ENCODE measurements at regions not wholly inside any gene's neighbourhood (a gene's known extent, or its start where the extent isn't known, plus 50 kb on each side); places are given as distances from the start of the nearest gene placed in this dataset.
"Not testable (repeated sequence)": the region's sequence is repeated elsewhere in the genome, so short reads cannot be mapped to it uniquely, and the experiment has no call there.

DNA sequence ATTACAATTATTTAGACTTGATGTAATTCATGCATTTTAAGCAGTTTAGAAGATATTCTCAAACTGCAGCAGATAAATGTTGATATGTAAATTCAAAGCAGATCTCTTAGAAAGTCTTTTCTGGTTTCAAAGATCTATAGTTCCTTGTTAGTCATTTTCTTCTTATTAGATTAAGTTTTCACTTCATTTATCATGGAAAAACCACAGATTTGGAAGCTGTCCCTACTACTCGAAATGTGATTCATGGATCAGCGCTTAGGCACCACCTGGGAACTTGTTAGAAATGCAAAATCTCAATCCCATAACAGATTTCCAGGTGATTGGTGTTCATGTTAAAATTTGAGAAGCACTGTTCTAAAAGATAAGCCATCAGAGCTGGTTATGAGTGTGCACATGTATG is 92.8 kb upstream of the CDH2 start:
- H3K27me3 ChIP-seq (ENCODE audit: control insufficient read depth in 2 of 2, insufficient read depth in 2 of 2, low read length in 2 of 2) = no peaks in the 10 kb centered on the region
- no peaks in the 10 kb centered on the region for H3K4me1 ChIP-seq (ENCODE audit: control insufficient read depth in 2 of 2, insufficient read depth in 2 of 2, low read length in 2 of 2)
- no peaks in the 10 kb centered on the region for H3K36me3 ChIP-seq (ENCODE audit: control insufficient read depth in 2 of 3, insufficient read depth in 3 of 3, low read length in 3 of 3)
- ChIA-PET CTCF (no interaction called here), POLR2A (no interaction called here)
- no peak overlapping the region for H3K4me3 ChIP-seq (ENCODE audit: low read length)
- H3K4me1 Mint-ChIP-seq = no peaks in the 10 kb centered on the region
- H3K27ac Mint-ChIP-seq = no peak overlapping the region
- no peaks in the 10 kb centered on the region for H3K27me3 Mint-ChIP-seq
- DNase-seq (no peak), ATAC-seq (no peak)
- intact Hi-C loops (cut with micrococcal nuclease) = no loop called here
- no peaks in the 10 kb centered on the region for H3K36me3 Mint-ChIP-seq
- no peaks in the 10 kb centered on the region for H3K9me3 ChIP-seq (ENCODE audit: control insufficient read depth in 2 of 3, low read length in 3 of 3)
- peaks cover 0 to 23% (median 4%) of the 10 kb centered on the region in 11 donors for H3K9me3 Mint-ChIP-seq
- no peak overlapping the region for H3K4me3 Mint-ChIP-seq
- no peak overlapping the region for H3K27ac ChIP-seq (ENCODE audit: low read depth, low read length)

DNA sequence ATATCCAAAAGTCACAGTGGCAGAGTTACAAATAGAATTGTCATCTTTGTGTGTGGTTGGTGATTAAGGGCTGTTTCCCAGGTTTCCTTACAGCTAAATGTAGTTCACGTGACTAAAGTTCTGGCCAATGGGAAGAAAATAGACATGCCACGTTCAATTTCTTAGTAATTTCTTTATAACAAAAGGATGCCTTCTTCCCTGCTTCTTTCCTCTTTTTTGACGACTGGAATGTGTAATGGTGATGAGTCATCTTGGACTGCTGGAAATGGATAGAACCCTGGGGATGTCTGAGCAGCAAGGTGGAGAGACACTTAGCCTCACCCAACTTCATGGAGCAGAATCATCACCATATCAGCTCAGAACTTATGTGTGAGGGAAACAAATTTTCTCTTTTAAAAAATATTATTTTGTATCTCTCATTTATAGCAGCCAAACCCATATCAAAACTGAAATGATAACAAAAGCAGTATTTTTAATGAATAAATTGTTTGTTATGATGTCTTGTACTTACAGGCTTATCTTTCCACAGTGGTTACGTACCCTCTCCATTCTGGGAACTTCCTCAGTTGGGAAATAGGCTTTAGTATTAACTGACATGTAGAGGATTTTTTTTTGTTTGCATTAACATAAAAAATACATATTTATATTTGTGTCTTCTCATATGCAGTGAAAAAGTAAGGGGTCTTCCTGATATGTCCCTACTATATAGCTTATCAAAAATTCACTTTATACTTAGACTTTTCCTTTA is 91.1 kb upstream of the CDH2 start:
- no peaks in the 10 kb centered on the region for H3K36me3 Mint-ChIP-seq
- ATAC-seq (no peak), DNase-seq (no peak)
- ChIA-PET POLR2A (no interaction called here), CTCF (no interaction called here)
- H3K4me1 Mint-ChIP-seq = no peaks in the 10 kb centered on the region
- H3K4me3 Mint-ChIP-seq = no peak overlapping the region
- no peak overlapping the region for H3K27ac ChIP-seq (ENCODE audit: low read depth, low read length)
- no peak overlapping the region for H3K27ac Mint-ChIP-seq
- no peaks in the 10 kb centered on the region for H3K9me3 ChIP-seq (ENCODE audit: control insufficient read depth in 2 of 3, low read length in 3 of 3)
- H3K36me3 ChIP-seq (ENCODE audit: control insufficient read depth in 2 of 3, insufficient read depth in 3 of 3, low read length in 3 of 3) = no peaks in the 10 kb centered on the region
- no peaks in the 10 kb centered on the region for H3K27me3 ChIP-seq (ENCODE audit: control insufficient read depth in 2 of 2, insufficient read depth in 2 of 2, low read length in 2 of 2)
- H3K27me3 Mint-ChIP-seq = no peaks in the 10 kb centered on the region
- no peak overlapping the region for H3K4me3 ChIP-seq (ENCODE audit: low read length)
- intact Hi-C loops (cut with micrococcal nuclease) = no loop called here
- peaks cover 0 to 17% (median 4%) of the 10 kb centered on the region in 11 donors for H3K9me3 Mint-ChIP-seq
- no peaks in the 10 kb centered on the region for H3K4me1 ChIP-seq (ENCODE audit: control insufficient read depth in 2 of 2, insufficient read depth in 2 of 2, low read length in 2 of 2)

GRCh38 chr18:28267276-28267675 is 90.3 kb upstream of the CDH2 start:
- ATAC-seq (no peak), DNase-seq (no peak)
- H3K27ac Mint-ChIP-seq = no peak overlapping the region
- Histone ChIP-seq H3K4me3 (ENCODE audit: low read length) (no peak overlapping the region), H3K9me3 (ENCODE audit: control insufficient read depth in 2 of 3, low read length in 3 of 3) (no peaks in the 10 kb centered on the region), H3K36me3 (ENCODE audit: control insufficient read depth in 2 of 3, insufficient read depth in 3 of 3, low read length in 3 of 3) (no peaks in the 10 kb centered on the region), H3K4me1 (ENCODE audit: control insufficient read depth in 2 of 2, insufficient read depth in 2 of 2, low read length in 2 of 2) (no peaks in the 10 kb centered on the region), H3K27ac (ENCODE audit: low read depth, low read length) (no peak overlapping the region), H3K27me3 (ENCODE audit: control insufficient read depth in 2 of 2, insufficient read depth in 2 of 2, low read length in 2 of 2) (no peaks in the 10 kb centered on the region)
- CTCF ChIA-PET = no interaction called here
- H3K36me3 Mint-ChIP-seq = no peaks in the 10 kb centered on the region
- H3K9me3 Mint-ChIP-seq = peaks cover 0 to 17% (median 4%) of the 10 kb centered on the region in 11 donors
- no peaks in the 10 kb centered on the region for H3K27me3 Mint-ChIP-seq
- no peak overlapping the region for H3K4me3 Mint-ChIP-seq
- H3K4me1 Mint-ChIP-seq = no peaks in the 10 kb centered on the region
- intact Hi-C loops (cut with micrococcal nuclease) = no loop called here
- POLR2A ChIA-PET = no interaction called here

- no peak overlapping the region for H3K27ac ChIP-seq (ENCODE audit: low read depth, low read length)
- Mint-ChIP-seq H3K36me3 (no peaks in the 10 kb centered on the region), H3K4me3 (no peak overlapping the region), H3K27me3 (no peaks in the 10 kb centered on the region), H3K9me3 (peaks cover 0 to 10% (median 2%) of the 10 kb centered on the region in 11 donors), H3K4me1 (no peaks in the 10 kb centered on the region), H3K27ac (no peak overlapping the region)
- H3K36me3 ChIP-seq (ENCODE audit: control insufficient read depth in 2 of 3, insufficient read depth in 3 of 3, low read length in 3 of 3) = no peaks in the 10 kb centered on the region
- H3K4me3 ChIP-seq (ENCODE audit: low read length) = no peak overlapping the region
- ChIA-PET POLR2A (no interaction called here), CTCF (no interaction called here)
- no peaks in the 10 kb centered on the region for H3K9me3 ChIP-seq (ENCODE audit: control insufficient read depth in 2 of 3, low read length in 3 of 3)
- H3K27me3 ChIP-seq (ENCODE audit: control insufficient read depth in 2 of 2, insufficient read depth in 2 of 2, low read length in 2 of 2) = no peaks in the 10 kb centered on the region
- no peaks in the 10 kb centered on the region for H3K4me1 ChIP-seq (ENCODE audit: control insufficient read depth in 2 of 2, insufficient read depth in 2 of 2, low read length in 2 of 2)
- intact Hi-C loops (cut with micrococcal nuclease) = no loop called here
- ATAC-seq = no peak
- no peak for DNase-seq
Observed at GRCh38 chr18:28256166-28256565, 79.2 kb upstream of the CDH2 start.

GRCh38 chr18:28248653-28249052 is 71.7 kb upstream of the CDH2 start:
- Histone ChIP-seq H3K4me3 (ENCODE audit: low read length) (no peak overlapping the region), H3K9me3 (ENCODE audit: control insufficient read depth in 2 of 3, low read length in 3 of 3) (no peaks in the 10 kb centered on the region), H3K36me3 (ENCODE audit: control insufficient read depth in 2 of 3, insufficient read depth in 3 of 3, low read length in 3 of 3) (no peaks in the 10 kb centered on the region), H3K27ac (ENCODE audit: low read depth, low read length) (no peak overlapping the region), H3K4me1 (ENCODE audit: control insufficient read depth in 2 of 2, insufficient read depth in 2 of 2, low read length in 2 of 2) (no peaks in the 10 kb centered on the region), H3K27me3 (ENCODE audit: control insufficient read depth in 2 of 2, insufficient read depth in 2 of 2, low read length in 2 of 2) (no peaks in the 10 kb centered on the region)
- POLR2A ChIA-PET = no interaction called here
- no peak overlapping the region for H3K27ac Mint-ChIP-seq
- ATAC-seq (no peak), DNase-seq (no peak)
- no peaks in the 10 kb centered on the region for H3K27me3 Mint-ChIP-seq
- peaks cover 0 to 4% (median 0%) of the 10 kb centered on the region in 5 donors for H3K36me3 Mint-ChIP-seq
- no peak overlapping the region for H3K4me3 Mint-ChIP-seq
- intact Hi-C loops (cut with micrococcal nuclease) = no loop called here
- no peaks in the 10 kb centered on the region for H3K4me1 Mint-ChIP-seq
- CTCF ChIA-PET = no interaction called here
- H3K9me3 Mint-ChIP-seq = peaks cover 0 to 10% (median 3%) of the 10 kb centered on the region in 11 donors

DNA sequence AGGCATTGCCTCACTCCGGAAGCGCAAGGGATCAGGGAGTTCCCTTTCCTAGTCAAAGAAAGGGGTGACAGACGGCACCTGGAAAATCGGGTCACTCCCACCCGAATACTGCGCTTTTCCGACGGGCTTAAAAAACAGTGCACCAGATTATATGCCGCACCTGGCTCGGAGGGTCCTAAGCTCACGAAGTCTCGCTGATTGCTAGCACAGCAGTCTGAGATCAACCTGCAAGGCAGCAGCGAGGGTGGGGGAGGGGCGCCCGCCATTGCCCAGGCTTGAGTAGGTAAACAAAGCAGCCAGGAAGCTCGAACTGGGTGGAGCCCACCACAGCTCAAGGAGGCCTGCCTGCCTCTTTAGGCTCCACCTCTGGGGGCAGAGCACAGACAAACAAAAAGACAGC is 63.7 kb upstream of the CDH2 start:
- CTCF ChIA-PET; H3K4me1 Mint-ChIP-seq; H3K36me3 Mint-ChIP-seq; H3K4me3 ChIP-seq (ENCODE audit: low read length); H3K9me3 Mint-ChIP-seq; ATAC-seq; H3K27me3 ChIP-seq (ENCODE audit: control insufficient read depth in 2 of 2, insufficient read depth in 2 of 2, low read length in 2 of 2); H3K36me3 ChIP-seq (ENCODE audit: control insufficient read depth in 2 of 3, insufficient read depth in 3 of 3, low read length in 3 of 3); DNase-seq; H3K9me3 ChIP-seq (ENCODE audit: control insufficient read depth in 2 of 3, low read length in 3 of 3); POLR2A ChIA-PET; H3K27ac Mint-ChIP-seq; H3K27ac ChIP-seq (ENCODE audit: low read depth, low read length); H3K27me3 Mint-ChIP-seq; intact Hi-C loops (cut with micrococcal nuclease); H3K4me1 ChIP-seq (ENCODE audit: control insufficient read depth in 2 of 2, insufficient read depth in 2 of 2, low read length in 2 of 2): not testable (repeated sequence)
- peak overlapping the region in 1 of 10 donors; percentile 38 for H3K4me3 Mint-ChIP-seq

GRCh38 chr18:28236487-28236886 is 59.6 kb upstream of the CDH2 start:
- Mint-ChIP-seq H3K27ac (no peak overlapping the region), H3K9me3 (peaks cover 0 to 10% (median 4%) of the 10 kb centered on the region in 11 donors), H3K4me1 (no peaks in the 10 kb centered on the region), H3K27me3 (no peaks in the 10 kb centered on the region), H3K36me3 (no peaks in the 10 kb centered on the region), H3K4me3 (no peak overlapping the region)
- no peaks in the 10 kb centered on the region for H3K4me1 ChIP-seq (ENCODE audit: control insufficient read depth in 2 of 2, insufficient read depth in 2 of 2, low read length in 2 of 2)
- H3K36me3 ChIP-seq (ENCODE audit: control insufficient read depth in 2 of 3, insufficient read depth in 3 of 3, low read length in 3 of 3) = no peaks in the 10 kb centered on the region
- DNase-seq (no peak), ATAC-seq (no peak)
- POLR2A ChIA-PET = no interaction called here
- H3K9me3 ChIP-seq (ENCODE audit: control insufficient read depth in 2 of 3, low read length in 3 of 3) = no peaks in the 10 kb centered on the region
- intact Hi-C loops (cut with micrococcal nuclease) = no loop called here
- H3K27ac ChIP-seq (ENCODE audit: low read depth, low read length) = no peak overlapping the region
- H3K27me3 ChIP-seq (ENCODE audit: control insufficient read depth in 2 of 2, insufficient read depth in 2 of 2, low read length in 2 of 2) = no peaks in the 10 kb centered on the region
- H3K4me3 ChIP-seq (ENCODE audit: low read length) = no peak overlapping the region
- CTCF ChIA-PET = no interaction called here

All from naive thymus-derived CD4-positive, alpha-beta T cell (primary cell).